ENCODE measurements at regions not wholly inside any gene's neighbourhood (a gene's known extent, or its start where the extent isn't known, plus 50 kb on each side); places are given as distances from the start of the nearest gene placed in this dataset.

DNA sequence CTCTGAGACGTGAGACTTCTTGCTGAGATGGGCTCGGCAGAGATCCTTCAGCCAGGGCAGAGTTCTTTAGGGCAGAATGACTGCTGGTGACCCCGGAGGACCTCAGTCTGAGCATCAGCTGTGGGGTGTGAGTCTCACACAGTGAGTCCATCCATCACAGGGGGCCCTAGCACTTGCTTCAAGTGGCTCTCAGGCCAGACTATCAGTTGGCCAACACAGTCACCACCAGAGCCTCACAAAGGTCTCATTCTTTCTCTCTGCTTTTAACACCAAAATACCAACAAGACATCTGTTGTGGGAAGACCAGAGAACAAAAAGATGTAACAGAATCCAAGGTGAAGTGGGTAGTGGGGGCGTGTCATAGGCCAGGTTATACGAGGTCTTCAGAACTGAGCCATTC, 345.6 kb upstream of the NRP1 start:
- WGBS, 2 experiments: 74 to 81% methylated on average over 5 of the region's 5 CpGs
- Histone ChIP-seq H3K4me3 (ENCODE audit: insufficient read depth, low read depth, low read length) (no peak overlapping the region), H3K9me3 (ENCODE audit: control insufficient read depth, low read length) (no peaks in the 10 kb centered on the region), H3K36me3 (ENCODE audit: control insufficient read depth, insufficient read depth, low read length) (no peaks in the 10 kb centered on the region), H3K4me1 (ENCODE audit: control insufficient read depth, insufficient read depth, low read length) (peaks cover 9% of the 10 kb centered on the region), H3K27me3 (ENCODE audit: control insufficient read depth, insufficient read depth, low read length, poor library complexity, severe bottlenecking) (no peaks in the 10 kb centered on the region), H3K27ac (ENCODE audit: insufficient read depth, low read depth, low read length, poor library complexity, severe bottlenecking) (no peak overlapping the region)

- Histone ChIP-seq H3K4me1 (ENCODE audit: control insufficient read depth, insufficient read depth, low read length) (peaks cover 9% of the 10 kb centered on the region), H3K27ac (ENCODE audit: insufficient read depth, low read depth, low read length, poor library complexity, severe bottlenecking) (no peak overlapping the region), H3K9me3 (ENCODE audit: control insufficient read depth, low read length) (no peaks in the 10 kb centered on the region), H3K27me3 (ENCODE audit: control insufficient read depth, insufficient read depth, low read length, poor library complexity, severe bottlenecking) (no peaks in the 10 kb centered on the region), H3K4me3 (ENCODE audit: insufficient read depth, low read depth, low read length) (no peak overlapping the region), H3K36me3 (ENCODE audit: control insufficient read depth, insufficient read depth, low read length) (no peaks in the 10 kb centered on the region)
- WGBS, 2 experiments: 95% methylated on average over 9 of the region's 9 CpGs
Measured at GRCh38 chr10:33676606-33677339, 342.3 kb upstream of the NRP1 start.

DNA sequence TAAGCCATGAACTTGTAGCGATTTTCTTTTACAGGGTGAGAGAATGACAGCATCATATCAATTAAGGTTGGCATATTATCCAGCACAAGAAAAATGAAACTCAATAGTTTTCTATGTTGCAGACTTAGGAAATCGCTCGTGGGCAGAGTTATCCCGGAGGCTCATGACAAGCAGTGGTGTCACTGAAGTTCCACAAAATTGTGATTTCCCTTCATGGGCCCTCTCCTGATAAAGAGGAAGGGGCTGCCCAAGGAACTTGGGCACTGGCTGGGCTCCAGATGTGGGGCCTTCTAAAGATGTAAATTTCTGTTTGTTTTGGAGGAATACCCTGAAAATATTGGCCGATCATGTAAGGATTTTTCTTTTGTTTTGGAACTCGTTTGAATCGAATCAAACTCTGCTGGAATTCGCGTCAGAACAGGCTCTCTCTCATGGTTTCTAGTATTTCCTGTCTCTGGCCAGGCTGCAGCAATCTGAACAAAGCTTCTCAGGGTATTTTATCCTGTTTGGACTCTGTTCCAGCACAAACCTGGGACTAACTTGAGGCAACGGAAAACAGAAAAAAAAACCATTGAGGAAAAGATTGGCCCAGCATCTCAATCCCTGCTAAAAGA, 340.6 kb upstream of the NRP1 start:
- H3K4me1 ChIP-seq (ENCODE audit: control insufficient read depth, insufficient read depth, low read length): peaks cover 9% of the 10 kb centered on the region
- H3K4me3 ChIP-seq (ENCODE audit: insufficient read depth, low read depth, low read length): no peak overlapping the region
- 92% methylated on average over 10 of the region's 10 CpGs for WGBS, 2 experiments
- H3K9me3 ChIP-seq (ENCODE audit: control insufficient read depth, low read length): no peaks in the 10 kb centered on the region
- no peaks in the 10 kb centered on the region for H3K27me3 ChIP-seq (ENCODE audit: control insufficient read depth, insufficient read depth, low read length, poor library complexity, severe bottlenecking)
- no peak overlapping the region for H3K27ac ChIP-seq (ENCODE audit: insufficient read depth, low read depth, low read length, poor library complexity, severe bottlenecking)
- H3K36me3 ChIP-seq (ENCODE audit: control insufficient read depth, insufficient read depth, low read length): no peaks in the 10 kb centered on the region

DNA sequence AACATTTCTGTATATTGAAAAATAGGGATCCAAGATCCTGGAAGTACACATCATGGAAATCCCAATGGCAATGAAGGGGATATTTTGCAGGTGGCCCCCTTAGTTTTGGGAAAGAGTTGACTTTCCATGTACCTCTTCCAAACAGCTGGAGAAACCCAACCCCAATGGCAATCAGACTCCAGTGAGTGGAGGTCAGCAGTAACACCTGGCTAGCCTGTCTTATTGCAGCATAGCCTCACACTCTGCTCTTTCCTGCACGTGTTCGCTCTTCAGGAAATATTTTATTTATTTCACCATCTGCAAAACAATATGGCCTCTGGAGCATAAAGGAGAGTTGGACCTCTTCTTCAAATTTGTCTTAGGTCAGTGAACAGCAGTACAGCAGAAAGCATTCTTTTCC, 340.0 kb upstream of the NRP1 start:
- WGBS, 2 experiments: 89 to 94% methylated on average over 2 of the region's 2 CpGs
- H3K4me3 ChIP-seq (ENCODE audit: insufficient read depth, low read depth, low read length): no peak overlapping the region

GRCh38 chr10:33673839-33674415, 339.5 kb upstream of the NRP1 start:
- Histone ChIP-seq H3K9me3 (ENCODE audit: control insufficient read depth, low read length) (no peaks in the 10 kb centered on the region), H3K27ac (ENCODE audit: insufficient read depth, low read depth, low read length, poor library complexity, severe bottlenecking) (no peak overlapping the region), H3K36me3 (ENCODE audit: control insufficient read depth, insufficient read depth, low read length) (no peaks in the 10 kb centered on the region), H3K4me3 (ENCODE audit: insufficient read depth, low read depth, low read length) (no peak overlapping the region), H3K27me3 (ENCODE audit: control insufficient read depth, insufficient read depth, low read length, poor library complexity, severe bottlenecking) (no peaks in the 10 kb centered on the region), H3K4me1 (ENCODE audit: control insufficient read depth, insufficient read depth, low read length) (no peaks in the 10 kb centered on the region)
- 89 to 93% methylated on average over 2 to 3 of the region's 3 CpGs for WGBS, 2 experiments

More for the DNA sequence above, 340.0 kb upstream of the NRP1 start:
- Histone ChIP-seq H3K4me1 (ENCODE audit: control insufficient read depth, insufficient read depth, low read length) (peaks cover 3% of the 10 kb centered on the region), H3K9me3 (ENCODE audit: control insufficient read depth, low read length) (no peaks in the 10 kb centered on the region), H3K27ac (ENCODE audit: insufficient read depth, low read depth, low read length, poor library complexity, severe bottlenecking) (no peak overlapping the region), H3K27me3 (ENCODE audit: control insufficient read depth, insufficient read depth, low read length, poor library complexity, severe bottlenecking) (no peaks in the 10 kb centered on the region), H3K36me3 (ENCODE audit: control insufficient read depth, insufficient read depth, low read length) (no peaks in the 10 kb centered on the region)

GRCh38 chr10:33669904-33670303, 335.4 kb upstream of the NRP1 start:
- H3K27ac ChIP-seq (ENCODE audit: insufficient read depth, low read depth, low read length, poor library complexity, severe bottlenecking): no peak overlapping the region
- H3K9me3 ChIP-seq (ENCODE audit: control insufficient read depth, low read length): no peaks in the 10 kb centered on the region

GRCh38 chr10:33666686-33667480, 332.4 kb upstream of the NRP1 start:
- H3K4me3 ChIP-seq (ENCODE audit: insufficient read depth, low read depth, low read length): no peak overlapping the region
- H3K27me3 ChIP-seq (ENCODE audit: control insufficient read depth, insufficient read depth, low read length, poor library complexity, severe bottlenecking): no peaks in the 10 kb centered on the region
- H3K4me1 ChIP-seq (ENCODE audit: control insufficient read depth, insufficient read depth, low read length): no peaks in the 10 kb centered on the region
- H3K27ac ChIP-seq (ENCODE audit: insufficient read depth, low read depth, low read length, poor library complexity, severe bottlenecking): no peak overlapping the region
- WGBS, 2 experiments: 95 to 96% methylated on average over 5 of the region's 5 CpGs
- no peaks in the 10 kb centered on the region for H3K36me3 ChIP-seq (ENCODE audit: control insufficient read depth, insufficient read depth, low read length)
- no peaks in the 10 kb centered on the region for H3K9me3 ChIP-seq (ENCODE audit: control insufficient read depth, low read length)

More at GRCh38 chr10:33669904-33670303, 335.4 kb upstream of the NRP1 start:
- WGBS, 2 experiments: 94 to 95% methylated on average over 5 of the region's 5 CpGs
- H3K36me3 ChIP-seq (ENCODE audit: control insufficient read depth, insufficient read depth, low read length): no peaks in the 10 kb centered on the region
- no peaks in the 10 kb centered on the region for H3K4me1 ChIP-seq (ENCODE audit: control insufficient read depth, insufficient read depth, low read length)
- no peak overlapping the region for H3K4me3 ChIP-seq (ENCODE audit: insufficient read depth, low read depth, low read length)
- no peaks in the 10 kb centered on the region for H3K27me3 ChIP-seq (ENCODE audit: control insufficient read depth, insufficient read depth, low read length, poor library complexity, severe bottlenecking)

DNA sequence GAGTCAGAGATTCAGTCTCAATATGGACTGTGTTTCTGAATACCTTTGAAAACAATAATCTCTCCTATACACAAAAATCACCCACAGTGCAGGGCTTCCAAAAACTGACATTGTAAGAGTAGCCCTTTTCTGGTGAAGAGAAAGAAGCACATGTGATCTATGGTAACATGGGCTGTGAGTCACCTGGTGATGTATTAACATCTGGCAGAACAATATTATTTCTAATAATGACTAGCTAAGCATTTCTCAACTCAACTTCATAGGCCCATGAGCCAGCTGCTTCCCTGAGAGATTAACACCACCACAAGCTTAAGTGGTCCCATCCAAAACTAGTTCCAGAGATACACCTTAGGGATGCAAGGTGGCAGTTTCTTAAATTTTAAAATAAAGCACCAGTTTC, 331.0 kb upstream of the NRP1 start:
- Histone ChIP-seq H3K4me1 (ENCODE audit: control insufficient read depth, insufficient read depth, low read length) (no peaks in the 10 kb centered on the region), H3K9me3 (ENCODE audit: control insufficient read depth, low read length) (no peaks in the 10 kb centered on the region), H3K36me3 (ENCODE audit: control insufficient read depth, insufficient read depth, low read length) (no peaks in the 10 kb centered on the region), H3K27ac (ENCODE audit: insufficient read depth, low read depth, low read length, poor library complexity, severe bottlenecking) (no peak overlapping the region), H3K27me3 (ENCODE audit: control insufficient read depth, insufficient read depth, low read length, poor library complexity, severe bottlenecking) (no peaks in the 10 kb centered on the region), H3K4me3 (ENCODE audit: insufficient read depth, low read depth, low read length) (no peak overlapping the region)

GRCh38 chr10:33664070-33664469, 329.6 kb upstream of the NRP1 start:
- Histone ChIP-seq H3K27me3 (ENCODE audit: control insufficient read depth, insufficient read depth, low read length, poor library complexity, severe bottlenecking) (no peaks in the 10 kb centered on the region), H3K27ac (ENCODE audit: insufficient read depth, low read depth, low read length, poor library complexity, severe bottlenecking) (no peak overlapping the region), H3K9me3 (ENCODE audit: control insufficient read depth, low read length) (no peaks in the 10 kb centered on the region), H3K4me1 (ENCODE audit: control insufficient read depth, insufficient read depth, low read length) (no peaks in the 10 kb centered on the region), H3K36me3 (ENCODE audit: control insufficient read depth, insufficient read depth, low read length) (no peaks in the 10 kb centered on the region), H3K4me3 (ENCODE audit: insufficient read depth, low read depth, low read length) (no peak overlapping the region)
- WGBS, 2 experiments: 98% methylated on average over 3 of the region's 3 CpGs

Measured in ectodermal cell (in vitro differentiated cells).